HG03095 (cell line): ENCODE measurements at regions not wholly inside any gene's neighbourhood (a gene's known extent, or its start where the extent isn't known, plus 50 kb on each side); places are given as distances from the start of the nearest gene placed in this dataset.
"Not testable (repeated sequence)": the region's sequence is repeated elsewhere in the genome, so short reads cannot be mapped to it uniquely, and the experiment has no call there.

Source experiments
- ATAC-seq: cut with Tn5 transposase; IDR thresholded peaks from one replicate; pipeline ENCODE4 v1.9.1; 2021; ENCODE audit warnings: moderate library complexity; ENCODE audit not compliant: unreplicated experiment

DNA sequence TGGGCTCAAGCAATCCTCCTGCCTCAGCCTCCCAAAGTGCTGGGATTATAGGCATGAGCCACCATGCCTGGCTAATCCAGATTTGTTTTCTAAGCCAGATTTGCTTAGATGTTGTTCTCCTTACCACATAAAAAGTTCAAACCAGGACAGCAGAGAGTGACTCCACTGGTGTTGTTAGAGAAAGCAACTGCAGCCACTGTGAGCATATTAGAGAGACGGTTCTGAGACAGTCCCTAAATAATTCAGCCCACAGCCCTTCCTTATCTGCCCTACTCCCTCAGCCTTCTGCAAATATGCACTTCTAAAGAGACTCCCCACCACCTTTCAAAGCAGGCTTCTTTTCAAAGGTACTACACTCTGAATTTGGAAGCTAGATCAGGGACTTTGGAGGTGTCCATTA is 96.1 kb downstream of the DRD1 start:
- no peak for ATAC-seq

DNA sequence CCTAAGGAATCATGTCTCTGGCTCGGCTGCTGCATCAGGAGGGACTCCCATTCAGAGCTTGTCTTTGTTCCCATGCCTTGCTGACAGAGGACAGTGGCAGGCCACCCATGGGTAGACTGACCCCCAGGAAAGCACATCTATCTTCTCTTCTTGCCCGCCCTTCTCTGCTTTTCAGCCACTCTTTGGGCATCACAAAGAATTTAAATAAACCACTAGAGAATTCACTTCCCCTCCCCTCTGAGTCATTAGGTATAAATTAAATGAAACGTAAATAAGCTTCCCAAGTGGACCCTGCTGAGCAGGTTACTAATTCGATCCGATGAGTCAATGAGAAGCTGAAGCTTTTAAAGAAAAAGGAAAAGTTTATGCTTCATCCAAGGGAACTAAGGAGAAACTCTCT is 97.0 kb downstream of the DRD1 start:
- no peak for ATAC-seq

DNA sequence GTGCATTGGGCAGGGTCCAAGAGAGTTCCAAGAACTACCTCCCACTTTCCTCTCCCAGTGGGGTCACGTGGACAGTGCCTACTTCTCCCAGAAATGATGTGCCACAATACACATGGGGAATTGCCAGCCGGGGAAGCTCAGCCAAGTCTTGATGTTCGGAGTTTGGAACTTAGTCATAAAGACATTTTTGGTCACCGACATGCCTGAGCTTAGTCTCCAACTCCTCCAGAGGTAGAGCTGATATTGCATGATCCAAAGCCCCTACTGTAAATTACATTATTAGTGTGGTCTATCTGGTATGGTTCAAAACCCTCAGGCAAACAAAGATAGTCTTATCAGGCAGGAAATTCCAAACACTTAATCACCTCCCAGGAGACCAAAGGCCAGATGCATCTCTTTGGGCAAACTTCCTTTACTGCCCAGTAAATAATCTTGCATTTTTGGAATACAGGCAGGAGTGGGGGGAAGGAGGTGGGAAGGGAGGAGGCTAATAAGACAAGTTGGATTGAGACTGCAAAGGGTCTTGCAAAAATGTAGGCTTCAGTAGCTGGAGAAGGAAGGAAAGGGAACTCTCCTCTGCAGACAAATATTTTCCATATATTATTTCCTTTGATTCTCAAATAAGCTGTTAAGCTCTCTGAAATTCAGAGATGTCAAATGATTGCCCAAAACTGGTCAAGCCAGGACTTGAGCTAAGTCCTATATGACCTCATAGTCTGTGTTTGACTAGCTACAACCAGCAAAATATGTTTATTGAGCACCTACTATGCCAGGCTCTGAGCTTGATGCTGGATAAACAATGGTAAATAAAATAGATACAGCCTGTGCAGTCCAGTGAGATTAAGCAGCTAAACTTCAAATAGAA is 99.4 kb downstream of the DRD1 start:
- ATAC-seq = no peak

DNA sequence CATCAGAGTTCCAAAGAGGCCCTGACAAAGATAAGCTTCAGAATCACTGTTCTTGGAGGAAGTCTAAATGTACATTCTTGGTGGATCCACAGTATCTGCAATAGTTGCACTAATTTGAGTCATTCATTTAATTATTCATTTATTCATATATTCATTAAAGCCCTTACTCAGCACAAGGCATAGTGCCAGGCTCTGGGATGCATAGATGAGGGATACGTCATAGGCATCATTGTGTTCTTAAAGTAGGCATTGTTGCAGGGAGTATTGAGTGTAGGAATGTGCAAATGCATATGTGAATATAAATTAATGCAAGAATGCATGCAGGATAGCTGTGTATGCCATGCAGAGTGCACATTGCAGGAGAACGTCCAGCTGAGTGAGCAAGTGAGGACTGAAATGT is 100.7 kb downstream of the DRD1 start:
- no peak for ATAC-seq

DNA sequence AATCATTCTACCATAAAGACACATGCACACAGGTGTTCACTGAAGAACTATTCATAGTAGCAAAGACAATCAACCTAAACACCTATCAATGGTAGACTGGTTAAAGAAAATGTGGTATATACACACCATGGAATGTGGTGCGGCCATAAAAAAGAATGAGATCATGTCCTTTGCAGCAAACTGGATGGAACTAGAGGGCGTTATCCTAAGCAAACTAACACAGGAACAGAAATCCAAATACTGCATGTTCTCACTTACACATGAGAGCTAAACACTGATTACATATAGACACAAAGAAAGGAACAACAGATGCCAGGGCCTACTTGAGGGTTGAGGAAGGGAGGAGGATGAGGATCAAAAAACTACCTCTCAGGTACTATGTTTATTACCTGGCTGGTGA is 103.8 kb downstream of the DRD1 start:
- no peak for ATAC-seq

DNA sequence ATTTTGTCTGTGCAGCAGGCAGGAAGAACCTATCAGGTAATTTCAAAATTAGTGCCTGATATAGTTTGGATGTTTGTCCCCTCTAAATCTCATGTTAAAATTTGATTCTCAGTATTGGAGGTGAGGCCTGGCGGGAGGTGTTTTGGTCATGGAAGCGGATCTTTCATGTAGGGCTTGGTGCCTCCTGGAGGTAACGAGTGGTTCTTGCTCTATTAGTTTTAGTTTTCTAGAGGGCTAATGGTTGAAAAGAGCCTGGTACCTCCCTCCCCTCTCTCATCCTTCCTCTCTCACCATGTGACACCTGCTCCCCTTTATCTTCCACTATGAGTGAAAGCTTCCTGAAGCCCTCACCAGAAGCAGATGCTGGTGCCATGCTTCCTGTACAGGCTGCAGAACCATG is 106.3 kb downstream of the DRD1 start:
- ATAC-seq = no peak

DNA sequence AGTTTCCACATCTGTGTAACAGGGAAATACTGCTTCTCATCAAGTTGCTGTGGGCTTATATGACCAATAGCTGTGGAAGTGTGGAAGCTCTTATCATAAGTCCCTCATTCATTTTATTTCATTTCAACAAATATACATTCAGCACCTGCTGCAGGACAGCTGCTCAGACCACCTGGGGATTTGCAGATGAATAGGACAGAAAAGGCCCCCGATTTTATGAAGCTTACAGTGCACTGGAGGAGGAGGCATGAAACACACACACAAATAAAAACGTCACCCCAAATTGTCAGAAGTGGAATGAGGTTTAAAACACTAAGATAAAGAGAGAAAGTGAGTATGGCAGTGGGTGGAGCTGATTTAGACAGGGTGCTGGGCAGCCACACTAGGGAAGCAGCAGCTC is 107.2 kb downstream of the DRD1 start:
- no peak for ATAC-seq

DNA sequence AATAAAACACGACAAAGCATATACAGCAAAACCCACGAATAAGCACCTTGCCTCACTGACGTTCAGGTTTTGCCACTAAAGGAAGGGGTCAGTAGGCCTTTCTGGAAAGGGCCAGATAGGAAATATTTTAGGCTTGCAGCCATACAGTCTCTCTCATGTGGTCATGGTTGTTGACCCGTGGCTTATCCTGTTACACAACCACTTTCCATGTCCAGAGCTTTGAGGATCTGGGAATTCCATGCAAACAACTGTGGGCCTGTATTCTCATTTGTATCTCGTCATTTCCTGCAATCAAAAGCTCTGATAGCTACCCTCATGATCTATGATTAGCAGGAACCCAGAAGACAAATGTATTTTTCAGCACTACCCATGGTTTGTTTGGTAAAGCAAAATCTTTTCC is 108.3 kb downstream of the DRD1 start:
- no peak for ATAC-seq

DNA sequence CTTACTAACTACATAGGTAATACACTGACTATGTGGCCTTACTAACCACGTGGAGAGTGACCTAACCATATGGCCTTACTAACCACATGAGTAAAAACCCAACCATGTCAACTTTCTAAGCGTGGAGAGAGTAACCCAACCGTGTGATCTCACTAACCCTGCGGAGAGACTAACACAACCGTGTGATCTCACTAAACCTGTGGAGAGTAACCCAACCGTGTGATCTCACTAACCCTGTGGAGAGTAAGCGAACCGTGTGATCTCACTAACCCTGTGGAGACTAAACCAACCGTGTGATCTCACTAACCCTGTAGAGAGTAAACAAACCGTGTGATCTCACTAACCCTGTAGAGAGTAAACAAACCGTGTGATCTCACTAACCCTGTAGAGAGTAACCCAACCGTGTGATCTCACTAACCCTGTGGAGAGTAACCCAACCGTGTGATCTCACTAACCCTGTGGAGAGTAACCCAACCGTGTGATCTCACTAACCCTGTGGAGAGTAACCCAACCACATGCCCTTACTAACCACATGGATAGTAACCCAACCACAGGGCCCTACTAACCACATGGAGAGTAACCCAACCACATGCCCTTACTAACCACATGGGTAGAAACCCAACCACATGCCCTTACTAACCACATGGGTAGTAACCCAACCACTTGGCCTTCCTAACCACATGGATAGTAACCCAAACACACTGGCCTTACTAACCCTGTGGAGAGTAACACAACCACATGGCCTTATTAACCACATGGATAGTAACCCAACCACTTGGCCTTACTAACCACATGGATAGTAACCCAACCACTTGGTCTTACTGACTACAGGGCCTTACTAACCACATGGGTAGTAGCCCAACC is 112.6 kb downstream of the DRD1 start:
- ATAC-seq = not testable (repeated sequence)

DNA sequence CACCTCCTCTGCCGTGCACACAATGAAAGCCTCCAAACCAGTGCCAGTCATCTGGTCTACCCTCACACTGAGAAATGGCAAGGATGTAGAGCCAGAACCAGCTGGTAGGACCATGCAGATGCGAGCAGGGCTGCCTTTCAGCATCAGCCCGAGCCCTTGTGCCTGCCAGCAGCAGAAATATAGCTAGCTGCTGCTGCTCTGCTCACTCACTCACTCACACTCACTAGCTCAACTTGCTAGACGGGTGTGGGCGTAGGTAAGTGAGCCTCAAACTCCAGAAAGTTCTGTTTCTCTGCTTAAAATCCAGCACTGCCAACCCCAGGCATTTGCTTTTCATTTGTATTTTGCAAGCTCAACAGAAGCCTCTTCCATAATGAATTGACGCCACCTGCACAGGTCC is 114.0 kb downstream of the DRD1 start:
- no peak for ATAC-seq

DNA sequence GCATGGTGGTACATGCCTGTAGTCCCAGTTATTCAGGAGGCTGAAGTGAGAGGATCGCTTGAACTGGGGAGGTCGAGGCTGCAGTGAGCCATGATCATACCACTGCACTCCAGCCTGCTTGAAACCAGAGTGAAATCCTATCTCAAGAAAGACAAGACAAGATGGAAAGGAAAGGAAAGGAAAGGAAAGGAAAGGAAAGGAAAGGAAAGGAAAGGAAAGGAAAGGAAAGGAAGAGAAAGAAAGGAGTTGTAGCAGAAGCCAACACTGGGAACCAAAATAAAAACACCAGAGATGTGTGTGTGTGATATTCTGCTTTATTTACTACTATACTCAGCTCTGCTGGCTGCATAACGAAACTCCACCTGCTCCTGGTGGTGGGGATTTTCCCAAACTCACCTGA is 115.3 kb downstream of the DRD1 start:
- ATAC-seq = no peak

DNA sequence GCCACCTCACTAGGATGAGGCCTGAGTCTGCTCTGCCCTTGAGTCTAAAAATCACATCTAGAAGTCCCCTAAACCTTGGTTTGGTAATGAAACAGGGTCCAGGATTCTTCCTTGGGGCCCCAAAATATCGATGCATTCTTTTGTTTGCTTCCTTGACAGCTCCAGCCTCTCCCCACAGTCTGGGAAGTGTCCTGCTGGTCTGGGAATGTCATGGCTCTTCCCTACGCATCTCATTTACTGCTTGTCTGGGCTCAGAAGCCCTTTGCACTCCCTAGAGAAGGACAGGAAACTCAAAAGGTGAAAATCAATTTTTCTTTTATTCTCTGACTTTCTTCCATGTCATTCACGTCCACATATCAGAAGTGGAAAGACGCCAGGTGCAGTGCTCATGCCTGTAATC is 115.8 kb downstream of the DRD1 start:
- no peak for ATAC-seq

DNA sequence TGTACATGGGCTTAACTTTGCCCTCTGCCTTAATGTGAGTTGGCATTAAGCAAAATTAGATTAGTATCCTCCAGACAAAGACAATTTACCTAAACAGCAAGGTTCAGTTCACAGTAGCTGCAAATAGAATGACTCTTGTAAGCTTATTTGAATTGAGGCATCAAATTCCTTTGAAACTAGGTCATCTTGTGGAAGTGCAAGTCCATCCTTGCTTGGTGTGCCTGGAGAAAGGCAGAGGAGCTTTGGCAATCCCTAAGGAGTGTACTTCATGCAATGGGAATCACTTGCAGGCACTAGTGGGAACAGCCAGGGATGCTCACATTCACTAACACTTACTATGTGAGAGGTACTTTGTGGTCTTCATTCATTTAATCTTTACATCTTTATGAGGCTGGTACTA is 118.3 kb downstream of the DRD1 start:
- ATAC-seq = no peak

DNA sequence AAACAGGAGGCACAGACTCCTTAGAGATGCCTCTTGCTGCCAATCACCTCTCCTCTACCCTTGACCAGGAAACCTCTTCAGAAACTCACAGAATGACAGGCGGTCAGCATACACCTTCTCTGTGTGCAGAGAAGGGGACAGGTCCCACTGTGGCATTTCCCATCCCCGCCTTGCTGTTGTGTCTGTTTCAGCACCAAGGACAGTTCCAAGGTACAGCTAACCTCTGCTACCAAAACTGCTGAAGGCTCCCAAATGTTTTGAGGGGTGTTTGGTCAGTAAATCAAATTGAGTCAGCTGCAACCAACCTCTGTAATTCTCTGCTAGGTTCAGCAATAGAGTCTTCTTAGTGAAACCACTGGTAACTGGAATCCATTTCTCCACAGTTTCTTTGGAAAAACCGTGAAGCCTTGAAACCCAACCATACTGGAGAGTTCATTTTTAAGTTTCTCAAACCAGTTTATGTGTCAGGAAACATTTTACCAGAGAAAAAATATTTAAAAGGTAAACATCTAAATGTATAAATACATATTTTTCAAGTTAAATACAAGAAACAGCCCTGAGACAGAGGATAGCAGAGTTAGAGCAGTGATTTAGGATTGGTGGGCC is 122.0 kb downstream of the DRD1 start:
- ATAC-seq = no peak

DNA sequence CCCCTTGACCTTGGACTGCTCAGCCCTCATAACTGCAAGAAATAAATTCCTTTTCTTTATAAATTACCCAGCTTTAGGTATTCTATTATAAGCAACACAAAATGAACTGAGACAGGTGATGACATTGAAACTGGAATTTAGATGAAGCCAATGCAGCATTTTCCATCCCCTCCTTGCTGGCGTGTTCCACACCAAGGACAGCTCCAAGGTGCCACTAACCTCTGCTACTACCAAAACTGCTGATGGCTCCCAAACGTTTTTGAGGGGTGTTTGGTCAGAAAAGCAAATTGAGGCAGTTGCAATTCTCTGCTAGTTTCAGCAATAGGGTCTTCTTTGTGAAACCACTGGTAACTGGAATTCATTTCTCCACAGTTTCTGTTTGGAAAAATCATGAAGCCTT is 124.8 kb downstream of the DRD1 start:
- ATAC-seq = no peak

DNA sequence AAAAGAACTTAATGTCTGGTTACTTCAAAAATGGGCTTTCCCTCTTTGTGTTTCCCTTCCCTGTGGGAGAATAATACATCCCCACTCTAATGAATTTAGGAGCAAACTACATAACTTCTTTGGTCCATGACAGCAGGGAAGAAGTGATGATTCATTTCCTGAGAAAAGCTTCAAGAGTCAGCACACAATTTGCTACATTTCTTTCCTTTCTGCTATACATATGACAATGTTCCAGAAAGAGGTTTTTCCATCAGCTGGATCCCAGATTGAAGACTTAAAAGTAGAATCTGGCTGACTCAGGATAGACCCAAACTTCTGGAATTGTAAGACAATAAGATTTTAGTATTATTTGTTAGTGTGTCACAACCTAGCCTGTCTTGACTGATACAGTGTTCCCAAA is 126.1 kb downstream of the DRD1 start:
- no peak for ATAC-seq

DNA sequence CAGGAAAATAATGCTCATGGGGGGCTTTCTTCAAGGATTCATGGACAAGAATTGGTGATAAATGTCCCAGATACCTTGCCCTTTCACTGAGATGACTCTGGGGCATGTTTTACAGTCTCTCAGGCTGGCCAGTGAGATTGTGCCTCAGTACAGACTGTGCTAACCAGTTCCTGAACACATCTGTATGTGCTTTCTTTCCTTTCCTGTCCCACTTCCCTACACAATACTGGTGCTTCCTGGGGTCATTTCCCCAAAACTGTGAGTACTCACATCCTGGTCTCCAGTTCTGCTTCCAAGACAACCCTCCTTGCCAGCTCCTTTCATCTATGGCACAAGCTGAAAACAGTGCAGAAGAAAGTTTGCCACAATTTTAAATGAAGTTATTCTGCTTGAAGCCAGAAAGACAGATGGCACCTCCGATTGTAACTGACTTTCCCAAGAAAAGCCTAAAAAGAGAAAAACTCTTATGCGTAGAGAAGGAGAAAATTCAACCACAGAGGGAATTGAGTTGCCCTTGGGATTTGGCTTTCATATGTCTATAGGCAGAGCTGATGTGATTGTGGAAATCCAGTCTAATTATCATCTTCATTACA is 134.7 kb downstream of the DRD1 start:
- no peak for ATAC-seq

DNA sequence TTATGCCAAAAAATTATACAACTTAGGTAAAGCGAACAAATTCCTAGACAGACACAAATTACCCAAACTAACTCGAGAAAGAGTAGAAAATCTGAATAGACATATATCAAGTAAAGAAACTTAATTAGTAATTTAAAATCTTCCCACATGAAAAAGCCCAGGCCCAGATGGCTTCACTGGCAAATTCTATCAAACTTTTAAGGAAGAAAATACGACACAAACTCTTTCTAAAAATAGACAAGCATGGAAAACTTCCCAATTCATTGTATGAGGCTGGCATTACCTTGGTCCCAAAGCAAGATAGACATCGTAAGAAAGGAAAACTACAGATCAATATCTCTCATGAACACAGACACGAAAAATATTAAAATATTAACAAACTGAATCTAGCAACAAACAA is 135.3 kb downstream of the DRD1 start:
- ATAC-seq = no peak

DNA sequence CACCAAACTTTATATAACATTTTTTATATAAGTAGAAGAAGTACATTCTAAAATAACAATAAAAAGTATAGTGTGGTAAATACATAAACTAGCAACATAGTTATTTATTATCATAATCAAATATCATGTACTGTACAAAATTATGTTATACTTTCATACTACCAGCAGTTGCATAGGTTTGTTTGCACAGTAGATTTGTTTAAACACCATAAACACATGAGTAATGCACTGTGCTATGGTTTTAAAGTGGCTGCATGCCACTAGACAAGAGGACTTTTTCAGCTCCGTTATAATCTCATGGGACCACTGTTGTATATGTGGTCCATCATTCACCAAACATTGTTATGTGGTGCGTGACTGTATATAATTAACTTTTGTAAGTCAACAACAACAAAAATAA is 137.6 kb downstream of the DRD1 start:
- no peak for ATAC-seq

DNA sequence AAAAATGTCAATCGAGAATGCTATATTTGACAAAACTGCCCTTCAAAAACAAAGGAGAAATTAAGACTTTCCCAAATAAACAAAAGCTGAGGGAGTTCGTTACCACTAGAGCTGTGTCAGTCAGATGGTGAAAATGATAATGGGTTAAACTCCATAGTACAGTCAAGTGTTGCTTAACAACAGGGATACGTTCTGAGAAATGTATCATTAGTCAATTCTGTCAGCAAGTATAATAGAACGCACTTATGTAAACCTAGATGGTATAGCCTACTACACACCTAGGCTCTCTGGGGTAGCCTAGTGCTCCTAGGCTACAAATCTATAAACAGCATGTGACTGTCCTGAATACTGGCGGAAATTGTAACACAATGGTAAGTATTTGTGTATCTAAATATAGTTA is 138.7 kb downstream of the DRD1 start:
- ATAC-seq = no peak

DNA sequence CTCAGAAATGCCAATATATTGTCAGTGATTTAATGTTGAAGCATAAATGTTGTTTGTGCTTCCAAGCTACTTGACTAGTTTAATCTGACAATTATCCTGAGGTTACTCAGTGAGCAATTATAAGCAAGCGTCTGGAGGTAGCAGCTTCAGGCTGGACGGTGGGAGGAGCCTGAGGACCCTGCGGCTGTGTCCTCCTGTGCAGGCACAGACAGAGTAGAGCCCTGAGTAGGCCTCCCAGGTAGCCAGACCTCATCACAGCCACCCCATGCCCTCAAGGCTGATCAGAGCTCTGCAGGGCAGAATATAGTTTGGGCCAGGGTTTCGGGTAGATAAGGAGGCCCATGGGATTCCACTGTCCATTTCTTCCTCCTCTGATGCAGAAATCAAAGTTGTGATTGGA is 153.6 kb downstream of the DRD1 start:
- no peak for ATAC-seq
